Panc1 (cell line): ENCODE measurements at regions not wholly inside any gene's neighbourhood (a gene's known extent, or its start where the extent isn't known, plus 50 kb on each side); places are given as distances from the start of the nearest gene placed in this dataset.

Experiments
- ATAC-seq: fragments of 200-7000 bp; cut with Tn5 transposase; 2 replicates; pipeline ENCODE4 v1.9.1; 2020; ENCODE audit warnings: mild to moderate bottlenecking, moderate library complexity
- BruUV-seq: library from RNA; stranded (reverse); fragments of 400-500 nt; replicated peaks from 2 replicates; lab custom pipeline; 2021; lab: Mats Ljungman, UMichigan
- CTCF ChIA-PET: fragments of 300-600 bp; sonication (Branson Sonifier 250); formaldehyde crosslinking; loops from one replicate; lab custom pipeline; 2022; ENCODE audit warnings: antibody characterized with exemption; lab: Charles Lee
- POLR2A ChIA-PET: fragments of 300-600 bp; sonication (Branson Sonifier 250); formaldehyde crosslinking; loops from one replicate; lab custom pipeline; 2022; ENCODE audit warnings: antibody characterized with exemption; lab: Charles Lee
- DNase-seq: peaks from one replicate; pipeline ENCODE4 v3.0.0-alpha.2; 2010; ENCODE audit warnings: low read depth, low spot score
- H3K27ac ChIP-seq: 2 replicates; pipeline ENCODE4 v1.5.1; 2011; ENCODE audit warnings: mild to moderate bottlenecking, low read length, inconsistent platforms
- H3K27me3 ChIP-seq: fragments of 200-500 bp; sonication (Bioruptor generic); 2 replicates; pipeline ENCODE4 v1.6.0; 2014; ENCODE audit warnings: low read length, inconsistent platforms; ENCODE audit not compliant: control insufficient read depth, insufficient read depth
- H3K36me3 ChIP-seq: fragments of 200-500 bp; sonication (Bioruptor generic); 2 replicates; pipeline ENCODE4 v1.5.1; 2014; ENCODE audit warnings: inconsistent platforms, mild to moderate bottlenecking, low read length, moderate library complexity; ENCODE audit not compliant: control insufficient read depth, insufficient read depth
- H3K4me1 ChIP-seq: 2 replicates; pipeline ENCODE4 v1.5.1; 2011; ENCODE audit warnings: inconsistent platforms, mild to moderate bottlenecking, low read length, moderate library complexity; ENCODE audit not compliant: control insufficient read depth, insufficient read depth
- H3K4me3 ChIP-seq, 2 experiments: 2 replicates each; pipeline ENCODE4 v1.5.1; 2011 to 2012; ENCODE audit warnings: low read depth in 2 of 2, low read length in 2 of 2, mild to moderate bottlenecking in 2 of 2, inconsistent platforms in 1 of 2, moderate library complexity in 1 of 2
- H3K9me3 ChIP-seq: fragments of 200-500 bp; sonication (Bioruptor generic); 2 replicates; pipeline ENCODE4 v1.5.1; 2014; ENCODE audit warnings: low read depth, mild to moderate bottlenecking, inconsistent platforms, low read length, moderate library complexity; ENCODE audit not compliant: control insufficient read depth, insufficient read depth
- CTCF ChIP-seq: fragments of 450-650 bp; IDR thresholded peaks from 2 replicates; pipeline ENCODE4 v1.5.1; 2017; ENCODE audit warnings: mild to moderate bottlenecking
- POLR2AphosphoS5 ChIP-seq: IDR thresholded peaks from 2 replicates; pipeline ENCODE4 v1.6.1; 2012; ENCODE audit warnings: mild to moderate bottlenecking, low read depth, low read length, moderate library complexity
- REST ChIP-seq, 2 experiments: IDR thresholded peaks; 2 replicates each; pipeline ENCODE4 v1.6.1; 2011 to 2012; ENCODE audit warnings: low read depth in 2 of 2, control low read depth in 1 of 2, low read length in 1 of 2, mild to moderate bottlenecking in 1 of 2, moderate library complexity in 1 of 2; ENCODE audit not compliant: insufficient read depth in 1 of 2
- SIN3A ChIP-seq: IDR thresholded peaks from 2 replicates; pipeline ENCODE4 v1.6.1; 2012; ENCODE audit warnings: low read depth, mild to moderate bottlenecking, low read length, moderate library complexity, borderline replicate concordance; ENCODE audit not compliant: insufficient read depth
- TCF7L2 ChIP-seq: IDR thresholded peaks from 2 replicates; pipeline ENCODE4 v1.6.1; 2011; ENCODE audit warnings: mild to moderate bottlenecking, low read depth, low read length, inconsistent platforms
- in situ Hi-C: cut with HindIII; loops from 2 replicates; pipeline ENCODE4 v1.10.0; 2016; ENCODE audit warnings: low sequenced_read_pairs, low pct_unique_long_range_greater_than_20kb
- intact Hi-C: fragments of 100-400 bp; cut with micrococcal nuclease; formaldehyde crosslinking; loops from one replicate; pipeline ENCODE4 v1.10.0; 2022; ENCODE audit not compliant: unreplicated experiment

DNA sequence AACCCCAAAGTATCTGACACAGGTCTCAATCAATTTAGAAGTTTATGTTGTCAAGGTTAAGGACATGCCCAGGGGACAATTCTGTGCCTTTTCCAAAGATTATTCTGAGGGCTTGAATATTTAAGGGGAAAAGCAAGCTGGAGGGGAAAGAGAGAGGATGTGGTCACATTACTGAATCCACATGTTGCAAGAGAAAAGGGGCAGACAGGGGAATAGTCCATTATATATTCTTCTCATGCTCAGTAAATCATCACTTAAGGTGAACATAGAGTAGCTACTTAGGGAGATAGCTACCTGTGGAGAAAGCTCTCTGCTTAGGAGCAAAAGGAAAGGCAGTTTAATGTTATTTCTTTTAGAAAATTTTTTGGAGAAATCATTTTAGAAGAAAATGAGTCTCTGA is 751.6 kb downstream of the SI start:
- no TSS peak for BruUV-seq
- no peak for ATAC-seq
- Histone ChIP-seq H3K4me3 (no peak overlapping the region), H3K36me3 (no peaks in the 10 kb centered on the region), H3K9me3 (no peaks in the 10 kb centered on the region), H3K4me1 (no peaks in the 10 kb centered on the region), H3K27ac (no peak overlapping the region), H3K27me3 (no peaks in the 10 kb centered on the region)
- DNase-seq = no peak
- no peak for TF ChIP-seq SIN3A
- no peak for TF ChIP-seq CTCF
- no peak for TF ChIP-seq TCF7L2
- TF ChIP-seq POLR2AphosphoS5 = no peak
- TF ChIP-seq REST (IDR thresholded peaks at IDR 0.05; ENCODE audit: insufficient read depth in 1 of 2, low read depth in 2 of 2, low read length in 1 of 2) = no peak
- ChIA-PET POLR2A (no interaction called here), CTCF (no interaction called here)
- in situ Hi-C loops (no loop called here), intact Hi-C loops (no loop called here)

GRCh38 chr3:164320962-164321361 is 757.3 kb downstream of the SI start:
- intact Hi-C loops = no loop called here
- ATAC-seq = no peak
- H3K4me1 ChIP-seq = no peaks in the 10 kb centered on the region

More at GRCh38 chr3:164320962-164321361, 757.3 kb downstream of the SI start:
- H3K27me3 ChIP-seq = no peaks in the 10 kb centered on the region
- H3K36me3 ChIP-seq = no peaks in the 10 kb centered on the region
- no peak overlapping the region for H3K27ac ChIP-seq
- DNase-seq = no peak
- H3K9me3 ChIP-seq = no peaks in the 10 kb centered on the region; the same call in 1 of the 2 replicates
- no peak overlapping the region for H3K4me3 ChIP-seq
- TF ChIP-seq CTCF (no peak), POLR2AphosphoS5 (no peak), SIN3A (no peak), TCF7L2 (no peak), REST (IDR thresholded peaks at IDR 0.05; ENCODE audit: insufficient read depth in 1 of 2, low read depth in 2 of 2, low read length in 1 of 2) (no peak)
- BruUV-seq = no TSS peak
- ChIA-PET CTCF (no interaction called here), POLR2A (no interaction called here)
- in situ Hi-C loops = no loop called here
